Activated T-cell treated with anti-CD3 and anti-CD28 coated beads, Interleukin-2, amount 50 U/mL, for 1 hour (primary cell): ENCODE measurements at regions not wholly inside any gene's neighbourhood (a gene's known extent, or its start where the extent isn't known, plus 50 kb on each side); places are given as distances from the start of the nearest gene placed in this dataset.
A peak's percentile ranks its signal among the peaks of the same experiment; 100 is the strongest.

ENCODE experiments used
- DNase-seq: peaks from one replicate; pipeline ENCODE4 v3.0.0-alpha.2; 2020

- DNase-seq, result no peak
These were observed 605.1 kb upstream of the DAB2 start for GRCh38 chr5:40029711-40030495.

- no peak for DNase-seq
These were observed 602.6 kb upstream of the DAB2 start for GRCh38 chr5:40027400-40027799.

DNA sequence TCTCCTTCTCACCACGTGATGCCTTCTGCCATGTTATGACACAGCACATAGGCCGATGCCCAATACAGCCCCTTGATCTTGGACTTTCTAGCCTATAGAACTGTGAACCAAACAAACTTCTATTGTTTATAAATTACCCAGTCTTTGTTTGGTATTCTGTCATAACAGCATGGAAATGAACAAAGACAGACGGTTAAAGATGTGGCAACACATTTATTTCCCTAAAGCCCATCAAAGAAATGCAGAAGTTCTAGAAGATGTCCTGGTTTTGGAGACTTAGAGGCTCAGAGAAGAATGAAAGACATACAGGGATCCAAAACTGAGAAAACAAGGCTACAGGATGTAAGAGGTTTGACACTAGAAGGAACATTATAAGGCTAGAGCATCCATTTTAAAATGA is 600.8 kb upstream of the DAB2 start:
- DNase-seq, result no peak

GRCh38 chr5:40022057-40022456 is 597.3 kb upstream of the DAB2 start:
- DNase-seq, result no peak

- DNase-seq, result no peak
These were observed 596.2 kb upstream of the DAB2 start for GRCh38 chr5:40021007-40021406.

- DNase-seq, result no peak
These were observed 593.1 kb upstream of the DAB2 start for GRCh38 chr5:40017918-40018317.

GRCh38 chr5:40017135-40017534 is 592.4 kb upstream of the DAB2 start:
- DNase-seq, result no peak

DNA sequence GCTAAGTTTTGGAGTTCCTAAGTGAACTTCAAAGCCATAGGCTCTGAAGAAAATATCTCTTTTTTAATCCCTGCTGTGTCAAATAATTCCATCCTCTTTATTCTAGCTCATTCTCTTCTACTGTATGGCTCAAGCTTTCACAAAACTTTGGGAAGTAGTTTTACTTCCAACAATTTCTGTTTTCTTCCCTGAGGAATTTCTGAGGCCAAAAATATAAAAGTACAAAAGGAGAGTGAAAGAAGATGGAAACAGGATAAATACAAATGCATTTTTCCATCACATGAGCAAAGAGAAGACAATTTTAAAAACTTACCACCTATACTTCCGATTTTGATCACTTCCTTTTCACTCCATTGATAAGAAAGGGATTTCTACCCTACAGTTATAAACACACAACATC is 585.7 kb upstream of the DAB2 start:
- no peak for DNase-seq

- no peak for DNase-seq
These were observed 581.5 kb upstream of the DAB2 start for GRCh38 chr5:40006260-40006659.

- no peak for DNase-seq
These were observed 577.0 kb upstream of the DAB2 start for GRCh38 chr5:40001796-40002195.

GRCh38 chr5:39998518-39998917 is 573.7 kb upstream of the DAB2 start:
- no peak for DNase-seq

- DNase-seq, result no peak
These were observed 571.2 kb upstream of the DAB2 start for GRCh38 chr5:39995990-39996389.

GRCh38 chr5:39992617-39993202 is 567.9 kb upstream of the DAB2 start:
- DNase-seq, result no peak

DNA sequence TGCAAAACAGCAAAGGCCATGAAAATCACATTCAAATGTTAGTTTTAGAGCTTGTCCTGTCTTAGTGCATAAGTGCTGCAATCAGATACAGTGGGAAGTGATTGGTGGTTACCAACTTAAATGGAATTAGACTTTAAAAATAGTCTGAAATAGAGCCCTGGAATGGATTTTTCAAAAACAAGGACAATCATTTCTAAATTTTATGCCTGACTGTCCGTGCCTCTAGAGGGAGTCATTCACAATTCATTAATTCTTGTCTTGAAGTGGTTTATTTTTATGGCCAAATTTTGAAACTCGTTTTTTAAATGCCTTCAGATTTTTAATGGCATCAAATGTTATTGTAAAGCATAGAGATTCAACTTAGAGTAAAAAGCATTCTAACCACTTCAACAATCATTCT is 561.8 kb upstream of the DAB2 start:
- no peak for DNase-seq

- no peak for DNase-seq
These were observed 555.3 kb upstream of the DAB2 start for GRCh38 chr5:39980056-39980455.

GRCh38 chr5:39977066-39977655 is 552.4 kb upstream of the DAB2 start:
- DNase-seq, result no peak

- DNase-seq, result no peak
These were observed 545.5 kb upstream of the DAB2 start for GRCh38 chr5:39970117-39970798.

GRCh38 chr5:39968381-39968780 is 543.6 kb upstream of the DAB2 start:
- no peak for DNase-seq

DNA sequence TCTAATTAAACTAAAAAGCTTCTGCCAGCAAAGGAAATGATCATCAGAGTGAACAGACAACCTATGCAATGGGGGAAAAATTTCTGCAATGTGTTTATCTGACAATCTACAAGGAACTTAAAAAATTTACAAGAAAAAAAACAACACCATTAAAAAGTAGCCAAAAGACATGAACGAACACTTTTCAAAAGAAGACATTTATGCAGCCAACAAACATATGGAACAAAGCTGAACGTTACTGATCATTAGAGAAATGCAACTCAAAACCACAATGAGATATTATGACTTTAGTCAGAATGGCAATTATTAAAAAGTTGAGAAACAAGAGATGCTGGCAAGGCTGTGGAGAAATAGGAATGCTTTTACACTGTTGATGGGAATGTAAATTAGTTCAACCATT is 530.4 kb upstream of the DAB2 start:
- no peak for DNase-seq

DNA sequence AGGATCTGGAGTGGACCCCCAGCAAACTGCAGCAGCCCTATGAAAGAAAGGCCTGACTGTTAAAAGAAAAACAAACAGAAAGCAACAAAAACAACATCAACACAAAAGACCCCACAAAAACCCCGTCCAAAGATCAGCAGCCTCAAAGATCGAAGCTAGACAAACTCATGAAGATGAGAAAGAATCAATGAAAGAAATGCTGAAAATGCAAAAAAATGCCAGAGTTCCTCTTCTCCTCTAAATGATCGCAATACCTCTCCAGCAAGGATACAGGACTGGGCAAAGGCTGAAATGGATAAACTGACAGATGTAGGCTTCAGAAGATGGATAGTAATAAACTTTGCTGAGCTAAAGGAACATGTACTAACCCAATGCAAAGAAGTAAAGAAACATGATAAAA is 526.3 kb upstream of the DAB2 start:
- no peak for DNase-seq

GRCh38 chr5:39948867-39949468 is 524.2 kb upstream of the DAB2 start:
- DNase-seq, result peak; percentile 21

- DNase-seq, result no peak
These were observed 523.6 kb upstream of the DAB2 start for GRCh38 chr5:39948341-39948740.

DNA sequence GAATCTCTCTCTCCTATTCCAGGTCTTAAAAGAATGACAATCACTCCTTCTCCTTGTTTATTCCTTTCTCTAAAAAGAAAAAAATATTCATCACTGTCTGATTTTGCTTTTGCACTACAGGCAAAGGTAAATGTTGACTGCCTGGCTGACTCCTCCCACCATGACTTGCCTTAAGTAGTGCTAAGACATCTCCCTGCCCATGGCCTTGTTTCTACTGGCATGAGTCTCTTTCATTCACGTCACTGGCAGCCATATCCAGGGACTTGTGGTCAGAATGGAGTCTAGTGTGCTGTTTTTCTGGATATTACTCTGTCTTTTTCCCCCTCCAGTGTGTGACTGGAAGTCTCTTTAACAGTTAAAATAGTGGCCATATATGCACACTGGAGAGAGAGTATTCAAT is 522.9 kb upstream of the DAB2 start:
- DNase-seq, result no peak
